GM21390 (cell line): ENCODE measurements at regions not wholly inside any gene's neighbourhood (a gene's known extent, or its start where the extent isn't known, plus 50 kb on each side); places are given as distances from the start of the nearest gene placed in this dataset.

Experiments used
- ATAC-seq: cut with Tn5 transposase; IDR thresholded peaks from one replicate; pipeline ENCODE4 v1.9.1; 2021; ENCODE audit not compliant: unreplicated experiment

DNA sequence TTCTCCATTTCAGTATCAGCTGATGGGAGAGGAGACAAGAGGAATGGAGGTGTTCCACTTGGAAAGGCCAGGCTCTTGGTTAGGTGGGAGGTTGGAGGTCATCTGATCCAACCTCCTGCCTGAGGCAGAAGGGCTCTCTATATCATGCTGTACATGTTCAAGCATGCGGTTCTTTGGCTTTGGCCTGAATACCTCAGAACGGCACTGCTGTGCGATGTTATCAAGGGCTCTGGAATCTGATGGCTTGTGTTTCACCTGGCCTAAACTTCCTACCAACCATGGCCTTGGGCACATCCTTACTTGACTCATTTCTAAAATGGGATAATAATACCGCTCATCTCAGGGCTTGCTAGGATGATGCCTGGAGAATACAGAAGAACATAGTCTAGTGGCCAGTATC, 90.1 kb upstream of the FAM169A start:
- no peak for ATAC-seq

DNA sequence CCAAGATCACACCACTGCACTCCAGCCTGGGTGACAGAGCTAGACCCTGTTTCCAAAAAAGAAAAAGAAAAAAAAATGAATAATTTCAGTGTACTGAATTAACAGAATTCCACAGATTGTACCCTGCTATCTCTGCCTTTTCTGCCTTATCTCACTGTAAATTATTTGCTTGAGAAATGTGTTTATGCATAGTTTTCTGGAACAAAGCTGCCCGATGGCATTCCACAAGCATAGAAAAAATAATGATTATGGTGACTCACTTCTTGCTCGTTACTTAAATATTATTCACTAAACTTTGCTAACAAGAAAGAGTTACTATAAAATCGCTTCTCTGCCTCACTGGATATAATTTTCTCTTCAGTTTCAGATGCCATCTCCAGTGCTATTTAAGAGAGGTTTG, 88.7 kb upstream of the FAM169A start:
- no peak for ATAC-seq

DNA sequence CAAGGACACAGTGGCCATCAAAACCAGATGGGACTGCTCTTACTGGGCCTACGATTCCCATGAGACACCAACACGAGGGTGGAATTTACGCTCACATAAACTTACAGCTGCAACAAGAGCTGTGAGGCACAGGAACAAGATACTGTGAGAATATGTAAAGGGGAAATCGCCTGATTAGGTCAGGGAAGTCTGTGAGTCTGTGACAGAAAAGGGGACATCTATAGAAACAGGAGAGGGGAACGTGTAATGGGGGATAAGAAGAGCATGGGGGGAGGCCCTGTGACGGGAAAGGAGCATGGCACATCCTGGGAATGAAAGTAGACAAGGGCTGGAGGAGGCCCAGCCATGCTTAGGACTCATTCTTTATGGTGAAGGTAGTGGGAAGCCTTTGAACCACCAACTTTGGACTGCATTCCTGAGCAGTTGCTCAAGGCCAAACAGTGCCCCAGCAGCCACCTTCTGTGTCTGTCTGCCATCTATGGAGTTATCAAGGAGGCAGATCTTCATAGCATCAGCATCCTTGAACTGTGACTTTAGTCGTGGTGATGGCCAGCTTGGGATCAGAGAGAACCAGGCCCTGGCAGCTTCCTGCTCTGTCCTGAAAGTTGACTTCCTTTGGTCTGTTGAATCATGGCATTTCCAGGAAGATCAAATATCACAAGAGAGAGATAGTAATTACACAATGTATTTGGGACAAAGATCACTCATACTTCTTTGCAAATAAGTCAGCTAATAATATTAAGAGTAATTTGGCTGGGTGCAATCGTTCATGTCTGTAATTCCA, 87.9 kb upstream of the FAM169A start:
- ATAC-seq: no peak

DNA sequence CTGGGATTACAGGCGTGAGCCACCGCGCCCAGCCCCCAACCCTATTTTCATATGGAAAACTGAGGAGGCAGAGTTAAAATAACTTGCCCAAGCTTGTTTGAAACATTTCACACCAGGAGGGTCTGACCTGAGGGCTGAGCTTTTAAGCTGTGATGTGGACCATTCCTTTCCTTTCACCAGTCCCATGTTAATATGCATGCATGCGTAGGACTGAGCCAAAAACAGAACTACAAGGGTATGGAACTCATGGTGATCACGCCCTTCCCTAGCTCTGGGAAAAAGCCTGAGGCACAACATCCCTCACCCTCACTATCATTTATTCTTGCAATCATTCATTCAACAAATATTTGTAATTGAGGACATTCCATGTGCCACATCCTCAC, 87.4 kb upstream of the FAM169A start:
- no peak for ATAC-seq

DNA sequence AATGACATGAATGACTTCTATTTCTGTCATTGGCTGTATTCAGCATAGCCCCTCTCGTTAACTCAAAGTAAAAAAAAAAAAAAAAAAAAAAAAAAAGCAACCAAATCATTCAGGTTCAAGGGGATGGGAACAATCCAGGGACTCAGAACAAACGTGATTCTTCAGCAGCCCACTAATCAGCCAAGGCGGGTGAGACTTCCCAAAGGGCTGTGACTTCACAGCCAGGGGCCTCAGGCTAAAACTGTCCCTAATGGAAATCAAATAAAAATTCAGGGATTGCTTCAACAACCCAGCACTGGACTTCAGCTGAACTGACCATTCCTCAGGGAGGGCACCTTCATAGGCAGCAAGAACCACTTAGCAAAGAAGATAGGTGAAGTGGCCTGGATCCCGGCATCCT, 86.2 kb upstream of the FAM169A start:
- no peak for ATAC-seq

DNA sequence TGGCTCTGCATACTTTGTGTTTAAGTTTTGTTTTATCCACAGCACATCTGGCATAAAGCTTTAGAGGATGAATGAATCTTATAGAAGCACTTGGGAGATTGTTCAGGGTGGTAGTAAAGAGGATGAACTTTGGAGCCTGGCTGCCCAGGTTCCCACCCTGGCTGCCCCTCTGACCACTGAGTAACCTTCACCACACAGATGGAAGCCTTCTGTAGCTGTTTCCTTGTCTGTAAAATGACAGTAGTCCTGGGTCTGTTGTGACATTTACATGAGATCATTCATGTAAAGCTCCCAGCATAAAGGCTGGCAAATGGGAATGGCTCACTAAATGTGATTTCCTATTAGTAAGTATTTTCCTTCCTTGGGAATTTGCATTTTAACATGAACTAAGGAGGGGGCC, 85.7 kb upstream of the FAM169A start:
- no peak for ATAC-seq

DNA sequence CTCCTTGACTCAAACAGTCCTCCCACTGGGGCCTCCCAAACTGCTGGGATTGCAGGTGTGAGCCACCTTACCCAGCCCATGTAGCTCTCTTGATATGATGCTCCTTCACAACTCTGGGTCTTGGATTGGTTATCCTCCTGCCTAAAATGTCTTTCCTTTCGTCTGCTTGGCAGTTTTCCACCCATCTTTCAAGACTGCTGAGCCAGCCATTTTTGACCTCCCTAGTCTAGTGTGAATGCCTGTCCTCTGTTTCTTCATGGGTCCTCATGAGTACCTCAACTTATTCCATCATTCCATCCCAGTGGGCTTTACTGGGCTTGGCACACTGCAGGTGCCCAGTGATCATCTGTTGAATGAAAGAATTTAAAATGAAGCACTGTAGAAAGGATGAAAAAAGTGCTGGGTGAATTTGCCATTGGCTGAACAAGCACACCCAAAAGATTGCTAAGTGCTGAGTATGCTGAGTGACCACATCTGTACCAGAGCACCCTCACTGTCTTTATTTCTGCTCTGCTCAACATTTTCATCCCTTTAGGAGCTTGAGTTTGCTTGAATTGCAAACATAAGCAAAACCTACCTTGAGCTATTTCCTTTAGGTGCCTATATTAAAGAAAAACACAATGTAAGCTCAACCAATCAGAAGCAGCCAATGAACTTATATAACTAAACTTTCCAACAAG, 84.8 kb upstream of the FAM169A start:
- ATAC-seq: no peak

DNA sequence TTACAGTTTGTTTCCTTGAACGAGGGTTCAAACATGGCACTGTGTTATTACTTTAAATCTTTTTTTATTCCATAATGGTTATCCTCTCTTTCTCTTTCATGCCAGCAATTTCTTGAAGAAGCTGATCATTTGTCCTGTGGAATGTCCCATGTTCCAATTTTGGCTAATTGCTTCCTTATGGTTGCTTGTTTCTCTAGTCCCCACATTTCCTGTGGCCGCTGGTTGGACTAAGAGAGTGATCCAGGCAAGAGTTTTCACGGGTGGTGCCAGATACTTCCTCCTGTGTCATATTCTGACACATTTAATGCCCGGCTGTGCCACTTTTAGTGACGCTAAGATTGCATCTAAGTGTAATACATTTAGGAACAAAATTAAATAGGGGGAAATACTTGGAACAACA, 83.8 kb upstream of the FAM169A start:
- ATAC-seq: no peak

DNA sequence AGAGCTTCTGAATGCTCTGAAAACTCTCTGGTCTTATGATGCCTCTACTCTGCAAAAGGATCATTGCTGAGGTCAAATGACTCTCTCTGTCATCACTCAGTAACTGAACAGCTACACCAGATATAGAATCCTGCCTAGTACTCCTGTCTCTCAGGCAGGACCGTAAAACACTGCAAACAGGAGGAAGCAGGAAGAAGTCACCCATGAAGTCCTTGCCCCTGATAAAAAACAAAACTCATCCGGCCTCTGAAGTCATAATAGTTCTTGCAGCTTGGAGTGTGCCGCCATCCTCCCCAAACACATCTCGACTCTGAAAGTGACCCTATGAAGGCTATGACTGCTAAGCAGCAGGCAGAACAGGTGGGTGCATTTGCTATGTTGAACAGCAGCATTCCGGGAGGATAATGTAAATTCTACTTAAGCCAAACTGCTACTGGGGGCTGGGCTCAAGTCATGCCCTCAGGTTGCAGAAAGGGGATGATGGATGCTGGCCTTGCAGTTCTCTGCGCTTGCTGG, 81.9 kb upstream of the FAM169A start:
- ATAC-seq: no peak

DNA sequence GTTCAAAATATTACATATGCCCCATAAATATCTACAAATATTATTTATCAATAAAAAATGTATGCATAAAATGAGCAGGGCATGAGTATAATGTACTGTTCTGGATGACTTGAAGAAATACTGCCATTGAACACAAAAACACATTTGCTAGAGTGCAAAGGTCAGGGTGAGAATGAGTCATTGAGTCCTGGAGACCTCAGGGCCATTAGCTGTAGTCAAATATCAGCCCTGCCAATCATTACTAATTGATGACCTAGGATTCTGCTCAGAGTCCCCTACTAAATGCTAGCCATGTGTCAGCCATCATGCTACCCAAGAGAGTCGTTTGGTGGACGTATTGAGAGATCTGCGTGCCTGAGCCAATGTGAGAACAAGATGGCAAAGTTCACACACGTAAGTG, 80.3 kb upstream of the FAM169A start:
- no peak for ATAC-seq

DNA sequence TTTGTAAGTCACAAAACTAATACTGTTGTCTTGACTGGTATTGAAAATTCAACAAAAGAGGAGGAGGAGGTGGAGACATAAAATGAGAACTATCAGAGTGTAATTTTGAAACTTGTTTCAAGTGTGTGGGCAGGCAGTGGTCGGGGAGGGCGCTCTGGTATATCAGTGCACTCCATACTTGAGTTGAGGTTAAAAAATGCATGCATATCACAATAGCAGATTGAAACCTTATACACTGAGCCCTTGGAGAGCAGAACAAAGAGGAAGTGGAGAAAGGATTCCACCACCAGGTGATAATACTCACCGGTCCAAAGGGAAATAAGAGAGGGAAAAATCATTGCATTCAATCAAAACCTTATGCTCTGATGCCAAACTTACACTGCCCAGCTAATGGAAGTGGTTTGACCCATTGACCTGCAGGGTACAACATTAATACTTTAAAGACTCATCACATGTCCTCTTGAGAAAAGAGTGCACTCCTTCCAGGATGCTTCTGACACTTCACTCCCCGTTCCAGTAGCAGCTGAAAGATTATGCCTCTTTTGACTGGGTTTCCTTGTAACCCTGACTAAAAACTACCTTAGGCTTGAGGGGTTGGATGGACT, 79.5 kb upstream of the FAM169A start:
- ATAC-seq: peak; percentile 86

DNA sequence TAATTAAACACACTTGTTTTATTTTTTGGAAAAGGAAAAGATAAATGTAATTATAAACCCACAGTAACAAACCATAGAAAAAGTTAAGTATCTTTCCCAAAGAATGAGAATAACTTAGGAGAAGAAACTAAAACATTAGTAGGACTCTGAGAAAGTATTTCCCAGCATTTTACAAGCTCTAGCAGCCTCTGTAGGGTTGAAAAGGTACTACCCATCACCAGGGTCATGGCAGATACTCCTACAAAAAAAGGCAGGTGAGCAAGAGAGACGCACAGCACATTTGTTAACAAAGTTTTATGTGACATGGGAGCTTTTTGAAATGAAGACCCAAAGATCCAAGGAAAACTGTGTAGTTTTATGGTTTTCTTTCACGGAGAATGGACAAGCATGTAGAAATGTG, 77.7 kb upstream of the FAM169A start:
- no peak for ATAC-seq

DNA sequence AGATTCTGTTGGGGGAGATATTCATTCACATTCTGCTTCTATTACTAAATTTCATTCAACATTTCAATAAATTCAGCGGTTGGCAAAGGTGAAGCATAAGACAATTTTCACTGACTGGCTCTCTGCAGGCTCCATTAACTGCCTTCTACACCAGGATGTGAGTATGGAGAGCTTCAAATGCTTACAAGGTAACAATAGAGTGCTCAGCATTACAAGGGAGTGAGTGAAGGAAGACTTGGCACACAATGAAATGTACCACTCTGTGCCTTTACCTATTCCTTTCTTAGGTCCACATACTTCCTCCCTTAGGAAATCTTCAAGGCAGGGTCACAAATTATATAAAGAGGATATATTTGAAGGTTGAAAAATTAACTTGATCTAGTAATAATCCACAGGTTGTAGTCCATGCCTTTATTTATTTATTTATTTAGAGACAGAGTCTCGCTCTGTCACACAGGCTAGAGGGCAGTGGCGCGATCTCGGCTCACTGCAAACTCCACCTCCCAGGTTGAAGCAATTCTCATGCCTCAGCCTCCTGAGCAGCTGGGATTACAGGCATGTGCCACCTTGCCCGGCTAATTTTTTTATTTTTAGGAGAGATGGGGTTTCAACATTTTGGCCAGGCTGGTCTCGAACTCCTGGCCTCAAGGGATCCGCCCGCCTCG, 76.6 kb upstream of the FAM169A start:
- ATAC-seq: no peak

DNA sequence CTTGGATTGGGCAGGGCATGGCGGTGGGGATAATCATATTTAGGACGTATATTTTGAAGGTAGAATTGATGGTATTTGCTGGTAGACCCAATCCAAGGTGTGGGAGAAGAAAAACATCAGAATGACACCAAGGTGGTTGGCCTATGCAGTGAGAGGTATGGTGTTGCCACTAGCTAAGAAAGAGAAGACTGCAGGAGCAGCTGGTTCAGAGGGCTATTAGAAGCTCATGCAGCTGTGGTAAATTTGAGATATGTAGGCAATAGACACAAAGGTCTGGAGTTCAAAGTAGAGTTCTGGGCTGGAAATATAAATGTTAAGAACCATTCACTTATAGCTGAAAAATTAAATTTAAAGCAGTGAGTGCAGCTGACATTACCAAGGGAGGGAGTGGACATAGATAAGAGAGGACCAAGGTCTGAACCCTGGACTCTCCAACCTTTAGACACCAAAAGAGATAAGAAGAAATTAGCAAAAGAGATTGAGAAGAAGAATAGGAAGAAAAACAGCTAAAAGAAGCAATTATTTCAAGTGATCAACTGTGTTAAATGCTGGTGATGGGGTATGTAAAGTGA, 74.7 kb upstream of the FAM169A start:
- no peak for ATAC-seq

DNA sequence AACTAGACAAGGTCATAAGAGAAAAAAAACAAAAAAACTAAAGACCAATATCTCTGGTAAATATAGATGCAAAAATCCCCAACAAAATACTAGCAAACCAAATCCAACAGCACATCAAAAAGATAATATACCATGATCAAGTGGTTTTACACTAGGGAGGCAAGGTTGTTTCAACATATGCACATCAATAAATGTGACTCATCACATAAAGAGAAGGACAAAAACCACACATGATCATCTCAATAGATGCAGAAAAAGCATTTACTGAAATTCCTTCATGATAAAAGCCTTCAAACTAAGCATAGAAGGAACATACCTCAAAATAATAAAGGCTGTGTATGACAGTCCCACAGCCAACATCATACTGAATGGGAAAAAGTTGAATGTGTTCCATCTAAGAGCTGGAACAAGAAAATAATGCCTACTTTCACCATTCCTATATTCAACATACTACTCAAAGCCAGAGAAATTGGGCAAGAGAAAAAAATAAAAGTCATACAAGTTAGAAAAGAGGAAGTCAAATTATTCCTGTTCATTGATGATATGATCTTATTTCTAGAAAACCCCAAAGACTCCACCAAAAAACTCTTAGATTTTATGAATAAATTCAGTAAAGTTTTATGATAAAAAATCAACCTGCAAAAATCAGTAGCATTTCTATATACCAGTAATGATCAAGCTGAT, 72.2 kb upstream of the FAM169A start:
- ATAC-seq: no peak

DNA sequence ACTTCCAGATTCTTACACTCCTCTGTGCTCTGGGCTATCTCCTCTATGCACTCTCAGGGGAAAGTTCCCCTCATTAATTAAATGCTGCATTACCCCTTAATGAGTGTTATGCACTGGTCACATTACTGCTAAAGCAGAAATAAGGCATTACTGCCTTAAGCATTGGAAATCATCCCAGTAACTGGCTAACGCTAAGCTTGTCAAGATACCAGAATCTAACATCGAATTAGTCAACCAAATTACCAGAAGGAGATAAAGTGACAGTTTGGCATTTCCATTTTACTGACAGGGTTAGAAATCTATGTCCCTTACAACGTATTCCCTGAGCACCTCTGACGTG, 69.5 kb upstream of the FAM169A start:
- ATAC-seq: no peak

DNA sequence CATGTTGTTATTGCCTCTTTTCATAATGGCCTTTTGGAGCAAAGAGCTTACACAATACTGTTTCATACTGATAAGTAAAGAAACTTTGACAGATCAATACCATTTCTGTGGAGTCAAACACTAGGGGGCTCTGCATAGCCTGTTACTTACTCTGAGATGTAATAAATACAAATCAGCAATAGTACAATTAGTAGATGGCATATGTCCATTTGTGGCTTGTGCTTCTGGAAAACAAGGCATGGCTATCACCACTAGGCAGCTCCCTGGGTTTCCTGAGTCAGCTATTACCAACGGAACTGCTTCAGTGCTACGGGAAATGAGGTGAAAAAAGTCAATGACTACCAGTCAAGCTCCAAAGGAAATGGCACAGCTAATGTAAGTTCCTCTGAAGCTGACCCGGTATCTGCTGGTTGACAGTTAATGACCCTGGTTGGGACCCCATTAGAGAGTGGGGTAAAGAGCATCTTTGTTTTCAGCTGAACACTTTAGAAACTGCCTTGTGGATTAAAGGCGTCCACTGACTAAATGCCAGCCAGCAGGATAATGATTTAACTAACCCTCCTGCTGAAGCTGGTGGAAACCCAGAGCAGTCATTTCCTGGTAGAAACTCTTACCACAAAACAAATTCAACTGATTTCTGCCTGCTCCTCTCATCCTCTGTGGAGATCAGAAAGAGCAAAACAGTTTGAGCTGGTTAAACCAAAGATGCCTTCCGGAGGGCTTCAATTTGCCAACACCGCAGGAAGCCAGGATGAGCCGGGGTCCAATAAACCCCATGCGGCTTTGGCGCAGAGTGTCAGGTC, 69.0 kb upstream of the FAM169A start:
- no peak for ATAC-seq

DNA sequence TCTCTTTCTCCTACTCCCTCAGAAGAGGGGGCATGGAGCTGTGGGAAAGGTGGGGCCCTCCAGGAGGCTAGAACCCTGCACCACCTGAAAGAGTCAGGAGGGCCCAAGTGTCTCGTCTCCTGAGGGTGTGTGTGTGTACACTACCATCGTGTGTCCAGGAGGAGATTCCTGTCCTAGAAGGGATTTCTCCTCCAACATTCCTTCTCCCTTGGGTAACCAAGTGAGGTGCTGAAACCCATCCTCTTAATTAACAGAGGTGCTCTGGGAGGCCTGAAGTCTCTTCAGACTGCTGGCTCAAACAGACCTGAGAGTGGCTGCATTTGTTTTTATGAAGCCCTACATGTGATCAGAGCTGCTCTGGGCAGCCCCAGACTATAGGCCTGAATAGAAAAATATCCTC, 61.1 kb upstream of the FAM169A start:
- no peak for ATAC-seq

DNA sequence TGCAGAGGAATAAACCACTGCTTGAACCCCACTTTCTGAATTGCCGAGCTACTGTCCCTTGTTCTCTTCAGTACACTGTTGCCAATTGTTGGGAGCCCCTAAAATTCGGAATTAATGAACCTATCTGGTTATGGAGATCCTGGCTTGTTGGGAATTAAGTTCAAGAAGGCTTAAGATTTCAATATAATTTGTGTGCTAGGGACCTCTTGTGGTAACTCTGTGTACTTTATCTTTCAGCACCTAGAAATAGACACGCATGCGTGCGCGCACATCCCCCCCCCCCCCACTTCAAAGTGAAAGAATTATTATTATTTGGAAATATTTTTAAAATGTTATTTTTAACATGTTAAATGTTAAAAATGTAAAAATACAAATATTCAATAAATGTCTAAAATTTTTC, 53.3 kb upstream of the FAM169A start:
- no peak for ATAC-seq

DNA sequence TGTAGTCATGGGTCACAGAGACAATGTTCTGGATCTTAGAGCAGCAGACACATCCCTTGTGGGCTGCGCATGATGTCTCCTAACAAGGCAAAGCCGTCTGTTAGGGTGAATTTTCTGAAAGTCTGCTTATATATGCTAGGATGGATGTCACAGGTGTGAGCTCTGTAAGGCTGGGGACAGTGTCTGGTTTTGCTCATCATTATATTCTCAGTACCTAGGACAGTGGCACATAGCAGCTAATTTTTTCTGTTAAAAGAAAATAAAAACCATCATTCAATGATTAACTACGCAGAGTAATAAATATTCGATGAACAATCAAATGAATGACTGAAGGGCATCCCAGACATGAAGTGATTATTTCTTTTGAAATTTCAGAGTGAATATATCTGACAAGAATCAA, 52.9 kb upstream of the FAM169A start:
- ATAC-seq: no peak
